ENCODE measurements at regions not wholly inside any gene's neighbourhood (a gene's known extent, or its start where the extent isn't known, plus 50 kb on each side); places are given as distances from the start of the nearest gene placed in this dataset.

DNA sequence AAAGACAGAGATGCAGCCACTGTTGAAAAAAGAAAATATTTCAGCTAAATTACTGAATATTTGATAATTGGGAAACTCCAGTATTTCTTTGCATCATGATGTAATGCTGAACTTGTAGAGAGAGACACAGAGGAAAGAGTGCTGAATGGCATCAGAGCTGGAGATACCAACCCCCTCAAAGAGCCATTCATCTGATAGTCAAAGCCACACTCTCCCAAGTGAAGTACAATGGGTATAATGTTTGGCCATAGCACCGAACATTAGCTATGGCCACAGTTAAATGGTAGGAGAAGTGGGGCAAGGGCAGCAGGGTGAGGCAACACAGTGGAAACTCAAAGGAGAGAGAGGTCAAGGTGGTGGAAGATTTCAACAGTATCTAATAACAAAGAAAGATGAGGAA lies 107.5 kb upstream of the TNFSF4 start:
- TF ChIP-seq TCF7L2 (IDR thresholded peaks at IDR 0.05; ENCODE audit: low read depth, low read length) (no peak), POLR2AphosphoS5 (IDR thresholded peaks at IDR 0.05; ENCODE audit: low read depth, low read length) (no peak), SIN3A (IDR thresholded peaks at IDR 0.05; ENCODE audit: borderline replicate concordance, insufficient read depth, low read depth, low read length) (no peak), CTCF (IDR thresholded peaks at IDR 0.05) (no peak)
- TF ChIP-seq, protein P1, sequence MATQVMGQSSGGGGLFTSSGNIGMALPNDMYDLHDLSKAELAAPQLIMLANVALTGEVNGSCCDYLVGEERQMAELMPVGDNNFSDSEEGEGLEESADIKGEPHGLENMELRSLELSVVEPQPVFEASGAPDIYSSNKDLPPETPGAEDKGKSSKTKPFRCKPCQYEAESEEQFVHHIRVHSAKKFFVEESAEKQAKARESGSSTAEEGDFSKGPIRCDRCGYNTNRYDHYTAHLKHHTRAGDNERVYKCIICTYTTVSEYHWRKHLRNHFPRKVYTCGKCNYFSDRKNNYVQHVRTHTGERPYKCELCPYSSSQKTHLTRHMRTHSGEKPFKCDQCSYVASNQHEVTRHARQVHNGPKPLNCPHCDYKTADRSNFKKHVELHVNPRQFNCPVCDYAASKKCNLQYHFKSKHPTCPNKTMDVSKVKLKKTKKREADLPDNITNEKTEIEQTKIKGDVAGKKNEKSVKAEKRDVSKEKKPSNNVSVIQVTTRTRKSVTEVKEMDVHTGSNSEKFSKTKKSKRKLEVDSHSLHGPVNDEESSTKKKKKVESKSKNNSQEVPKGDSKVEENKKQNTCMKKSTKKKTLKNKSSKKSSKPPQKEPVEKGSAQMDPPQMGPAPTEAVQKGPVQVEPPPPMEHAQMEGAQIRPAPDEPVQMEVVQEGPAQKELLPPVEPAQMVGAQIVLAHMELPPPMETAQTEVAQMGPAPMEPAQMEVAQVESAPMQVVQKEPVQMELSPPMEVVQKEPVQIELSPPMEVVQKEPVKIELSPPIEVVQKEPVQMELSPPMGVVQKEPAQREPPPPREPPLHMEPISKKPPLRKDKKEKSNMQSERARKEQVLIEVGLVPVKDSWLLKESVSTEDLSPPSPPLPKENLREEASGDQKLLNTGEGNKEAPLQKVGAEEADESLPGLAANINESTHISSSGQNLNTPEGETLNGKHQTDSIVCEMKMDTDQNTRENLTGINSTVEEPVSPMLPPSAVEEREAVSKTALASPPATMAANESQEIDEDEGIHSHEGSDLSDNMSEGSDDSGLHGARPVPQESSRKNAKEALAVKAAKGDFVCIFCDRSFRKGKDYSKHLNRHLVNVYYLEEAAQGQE (IDR thresholded peaks at IDR 0.05; ENCODE audit: insufficient read depth in 1 of 2, low read depth in 2 of 2, low read length in 1 of 2): no peak
- DNase-seq (ENCODE audit: low read depth, low spot score): no peak
- H3K9me3 ChIP-seq (ENCODE audit: control insufficient read depth, insufficient read depth, low read depth, low read length): no peaks in the 10 kb centered on the region
- no peak for ATAC-seq
- H3K27ac ChIP-seq (ENCODE audit: low read length): no peak overlapping the region
- in situ Hi-C loops (cut with HindIII; ENCODE audit: low pct_unique_long_range_greater_than_20kb, low sequenced_read_pairs) (no loop called here), intact Hi-C loops (cut with micrococcal nuclease; ENCODE audit: unreplicated experiment) (no loop called here)
- no peaks in the 10 kb centered on the region for H3K4me1 ChIP-seq (ENCODE audit: control insufficient read depth, insufficient read depth, low read length)
- H3K4me3 ChIP-seq (ENCODE audit: low read depth in 2 of 2, low read length in 2 of 2): no peak overlapping the region
- BruUV-seq (replicated peaks): no TSS peak
- POLR2A ChIA-PET: no interaction called here
- H3K36me3 ChIP-seq (ENCODE audit: control insufficient read depth, insufficient read depth, low read length): no peaks in the 10 kb centered on the region
- H3K27me3 ChIP-seq (ENCODE audit: control insufficient read depth, insufficient read depth, low read length): no peaks in the 10 kb centered on the region
- CTCF ChIA-PET: no interaction called here

DNA sequence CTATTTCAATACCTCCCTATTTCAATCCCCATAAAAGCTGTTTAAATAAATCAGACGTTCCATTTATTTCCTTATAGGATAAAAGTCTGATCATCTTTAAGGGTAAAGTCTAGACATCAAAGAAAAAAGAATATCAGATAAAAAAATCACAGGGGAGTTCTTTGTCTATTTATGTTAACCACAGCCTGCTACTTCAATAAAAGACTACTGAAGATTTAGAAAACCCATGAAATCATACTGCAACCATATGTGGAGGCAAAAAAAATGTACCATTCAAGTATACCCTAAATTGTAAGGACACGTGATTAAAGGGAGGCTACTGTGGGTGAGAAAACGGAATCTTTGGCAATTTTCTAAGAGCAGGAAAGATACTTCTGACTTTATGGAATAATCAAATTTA lies 108.2 kb upstream of the TNFSF4 start:
- TF ChIP-seq POLR2AphosphoS5 (IDR thresholded peaks at IDR 0.05; ENCODE audit: low read depth, low read length) (no peak), CTCF (IDR thresholded peaks at IDR 0.05) (no peak), SIN3A (IDR thresholded peaks at IDR 0.05; ENCODE audit: borderline replicate concordance, insufficient read depth, low read depth, low read length) (no peak), TCF7L2 (IDR thresholded peaks at IDR 0.05; ENCODE audit: low read depth, low read length) (no peak)
- TF ChIP-seq, protein P1 (IDR thresholded peaks at IDR 0.05; ENCODE audit: insufficient read depth in 1 of 2, low read depth in 2 of 2, low read length in 1 of 2): no peak
- H3K27me3 ChIP-seq (ENCODE audit: control insufficient read depth, insufficient read depth, low read length): no peaks in the 10 kb centered on the region
- no peak overlapping the region for H3K27ac ChIP-seq (ENCODE audit: low read length)
- DNase-seq (ENCODE audit: low read depth, low spot score): no peak
- H3K4me3 ChIP-seq (ENCODE audit: low read depth in 2 of 2, low read length in 2 of 2): no peak overlapping the region
- POLR2A ChIA-PET: no interaction called here
- CTCF ChIA-PET: no interaction called here
- in situ Hi-C loops (cut with HindIII; ENCODE audit: low pct_unique_long_range_greater_than_20kb, low sequenced_read_pairs): no loop called here
- no peaks in the 10 kb centered on the region for H3K36me3 ChIP-seq (ENCODE audit: control insufficient read depth, insufficient read depth, low read length)
- no TSS peak for BruUV-seq (replicated peaks)
- ATAC-seq: no peak
- intact Hi-C loops (cut with micrococcal nuclease; ENCODE audit: unreplicated experiment): no loop called here
- no peaks in the 10 kb centered on the region for H3K9me3 ChIP-seq (ENCODE audit: control insufficient read depth, insufficient read depth, low read depth, low read length)
- H3K4me1 ChIP-seq (ENCODE audit: control insufficient read depth, insufficient read depth, low read length): no peaks in the 10 kb centered on the region
